GM21825 (cell line): ENCODE measurements at regions not wholly inside any gene's neighbourhood (a gene's known extent, or its start where the extent isn't known, plus 50 kb on each side); places are given as distances from the start of the nearest gene placed in this dataset.
A peak's percentile ranks its signal among the peaks of the same experiment; 100 is the strongest.

Experiments
- ATAC-seq: cut with Tn5 transposase; IDR thresholded peaks from one replicate; pipeline ENCODE4 v1.9.1; 2021; ENCODE audit warnings: mild to moderate bottlenecking, moderate library complexity; ENCODE audit not compliant: unreplicated experiment

- no peak for ATAC-seq
Measured at GRCh38 chr2:136250131-136250530, 132.2 kb upstream of the CXCR4 start.

- ATAC-seq = no peak
Measured at GRCh38 chr2:136248907-136249306, 131.0 kb upstream of the CXCR4 start.

GRCh38 chr2:136248242-136248641 lies 130.3 kb upstream of the CXCR4 start:
- no peak for ATAC-seq

GRCh38 chr2:136247204-136247950 lies 129.4 kb upstream of the CXCR4 start:
- ATAC-seq = no peak

GRCh38 chr2:136246086-136246669 lies 128.2 kb upstream of the CXCR4 start:
- peak; percentile 76 for ATAC-seq

- no peak for ATAC-seq
Measured at GRCh38 chr2:136245211-136245610, 127.3 kb upstream of the CXCR4 start.

- ATAC-seq = no peak
Measured at GRCh38 chr2:136244536-136244885, 126.6 kb upstream of the CXCR4 start.

- no peak for ATAC-seq
Measured at GRCh38 chr2:136243638-136244535, 125.9 kb upstream of the CXCR4 start.

- no peak for ATAC-seq
Measured at GRCh38 chr2:136242687-136243277, 124.8 kb upstream of the CXCR4 start.

- no peak for ATAC-seq
Measured at GRCh38 chr2:136242100-136242499, 124.2 kb upstream of the CXCR4 start.

- ATAC-seq = no peak
Measured at GRCh38 chr2:136239079-136239685, 121.2 kb upstream of the CXCR4 start.

GRCh38 chr2:136238286-136239078 lies 120.5 kb upstream of the CXCR4 start:
- peak; percentile 78 for ATAC-seq

GRCh38 chr2:136236019-136236418 lies 118.1 kb upstream of the CXCR4 start:
- ATAC-seq = no peak

GRCh38 chr2:136235546-136235945 lies 117.6 kb upstream of the CXCR4 start:
- ATAC-seq = no peak

- no peak for ATAC-seq
Measured at GRCh38 chr2:136234261-136234660, 116.3 kb upstream of the CXCR4 start.

- no peak for ATAC-seq
Measured at GRCh38 chr2:136233298-136233697, 115.3 kb upstream of the CXCR4 start.

GRCh38 chr2:136232456-136233172 lies 114.7 kb upstream of the CXCR4 start:
- ATAC-seq = no peak

- no peak for ATAC-seq
Measured at GRCh38 chr2:136230464-136230863, 112.5 kb upstream of the CXCR4 start.

- ATAC-seq = no peak
Measured at GRCh38 chr2:136226903-136227302, 109.0 kb upstream of the CXCR4 start.
